SK-N-SH (cell line): ENCODE measurements at regions not wholly inside any gene's neighbourhood (a gene's known extent, or its start where the extent isn't known, plus 50 kb on each side); places are given as distances from the start of the nearest gene placed in this dataset.

ENCODE experiments used
- CTCF ChIA-PET: fragments of 300-600, 350-600 bp; formaldehyde crosslinking; extraction: SDS; loops from one replicate; lab custom pipeline; 2021; lab: Yijun Ruan, JAX
- POLR2A ChIA-PET: fragments of 350-600 bp; sonication (Branson Sonifier 250); formaldehyde crosslinking; extraction: SDS; loops from one replicate; lab custom pipeline; 2020; ENCODE audit warnings: antibody characterized with exemption, inconsistent platforms; lab: Yijun Ruan, JAX
- DNase-seq: peaks from one replicate; pipeline ENCODE4 v3.0.0; 2012
- H2AFZ ChIP-seq: fragments of 200-600 bp; sonication (generic); 2 replicates; pipeline ENCODE4 v1.8.1; 2016; ENCODE audit warnings: antibody characterized with exemption, mild to moderate bottlenecking, low read depth
- H3F3A ChIP-seq: fragments of 200-600 bp; sonication (generic); replicated peaks from 2 replicates; pipeline ENCODE3; 2016; ENCODE audit warnings: antibody characterized with exemption, mild to moderate bottlenecking; ENCODE audit not compliant: insufficient read depth
- H3K27ac ChIP-seq, 2 experiments: fragments of 200-500 bp in 1 of 2; fragments of 200-600 bp in 1 of 2; sonication (Bioruptor generic) in 1 of 2; sonication (generic), shearing (Covaris generic) in 1 of 2; 2 replicates each; pipeline versions ENCODE4 v1.5.1 to v1.6.1; 2014 to 2016; ENCODE audit warnings: low read depth in 2 of 2, inconsistent platforms in 1 of 2, low read length in 1 of 2, mild to moderate bottlenecking in 1 of 2, mixed read lengths in 1 of 2
- H3K27me3 ChIP-seq: fragments of 200-600 bp; sonication (generic), shearing (Covaris generic); 2 replicates; pipeline ENCODE4 v1.6.1; 2016; ENCODE audit warnings: mixed run types; ENCODE audit not compliant: insufficient read depth
- H3K36me3 ChIP-seq, 2 experiments: fragments of 200-500 bp in 1 of 2; fragments of 200-600 bp in 1 of 2; sonication (Bioruptor generic) in 1 of 2; sonication (generic) in 1 of 2; replicated peaks in 1 of 2; 2 replicates each; pipeline versions ENCODE3 to v1.5.1; 2014 to 2016; ENCODE audit warnings: low read length in 1 of 2, mild to moderate bottlenecking in 1 of 2; ENCODE audit not compliant: insufficient read depth in 2 of 2, control insufficient read depth in 1 of 2
- H3K4me1 ChIP-seq, 2 experiments: fragments of 200-500 bp in 1 of 2; fragments of 200-600 bp in 1 of 2; sonication (Bioruptor generic) in 1 of 2; sonication (generic), shearing (Covaris generic) in 1 of 2; 2 replicates each; pipeline versions ENCODE4 v1.5.1 to v1.6.1; 2014 to 2016; ENCODE audit warnings: low read depth in 1 of 2, low read length in 1 of 2, mixed run types in 1 of 2; ENCODE audit not compliant: insufficient read depth in 2 of 2, control insufficient read depth in 1 of 2
- H3K4me2 ChIP-seq: fragments of 200-600 bp; sonication (generic), shearing (Covaris generic); 2 replicates; pipeline ENCODE4 v1.6.1; 2017; ENCODE audit warnings: mixed run types
- H3K4me3 ChIP-seq, 2 experiments: fragments of 200-500 bp in 1 of 2; fragments of 200-600 bp in 1 of 2; sonication (Bioruptor generic) in 1 of 2; sonication (generic), shearing (Covaris generic) in 1 of 2; 2 replicates each; pipeline versions ENCODE4 v1.5.1 to v1.8.1; 2014 to 2016; ENCODE audit warnings: low read depth in 2 of 2, inconsistent platforms in 1 of 2, low read length in 1 of 2, mild to moderate bottlenecking in 1 of 2, mixed read lengths in 1 of 2, moderate library complexity in 1 of 2
- H3K79me2 ChIP-seq: fragments of 200-600 bp; sonication (generic); 2 replicates; pipeline ENCODE4 v1.8.1; 2017; ENCODE audit warnings: mild to moderate bottlenecking; ENCODE audit not compliant: insufficient read depth
- H3K9ac ChIP-seq: fragments of 200-600 bp; sonication (generic); 2 replicates; pipeline ENCODE4 v1.6.1; 2017; ENCODE audit warnings: mixed run types
- H3K9me2 ChIP-seq: fragments of 200-600 bp; sonication (generic); 2 replicates; pipeline ENCODE4 v1.6.1; 2017; ENCODE audit warnings: mixed run types
- H3K9me3 ChIP-seq: fragments of 200-600 bp; sonication (generic); 2 replicates; pipeline ENCODE4 v1.6.1; 2017; ENCODE audit warnings: mixed run types, mild to moderate bottlenecking, moderate library complexity
- H4K20me1 ChIP-seq: fragments of 200-600 bp; sonication (generic); 2 replicates; pipeline ENCODE4 v1.6.1; 2017; ENCODE audit warnings: mild to moderate bottlenecking, mixed run types; ENCODE audit not compliant: insufficient read depth
- ELF1 ChIP-seq: IDR thresholded peaks from 2 replicates; pipeline ENCODE4 v1.4.0; 2012
- FOXM1 ChIP-seq: IDR thresholded peaks from 2 replicates; pipeline ENCODE4 v1.4.0; 2012; ENCODE audit warnings: low read depth, mild to moderate bottlenecking
- GABPA ChIP-seq: IDR thresholded peaks from 2 replicates; pipeline ENCODE4 v1.4.0; 2012; ENCODE audit warnings: low read depth, mild to moderate bottlenecking
- JUND ChIP-seq: IDR thresholded peaks from 2 replicates; pipeline ENCODE4 v1.4.0; 2012
- MEF2A ChIP-seq: IDR thresholded peaks from 2 replicates; pipeline ENCODE4 v1.4.0; 2012; ENCODE audit warnings: low read depth, borderline replicate concordance
- MXI1 ChIP-seq: IDR thresholded peaks from 2 replicates; pipeline ENCODE4 v1.6.1; 2012; ENCODE audit warnings: mild to moderate bottlenecking, low read depth, low read length, improper control_type of control experiment
- NFIC ChIP-seq: IDR thresholded peaks from 2 replicates; pipeline ENCODE4 v1.4.0; 2012; ENCODE audit warnings: borderline replicate concordance
- NRF1 ChIP-seq: IDR thresholded peaks from 2 replicates; pipeline ENCODE4 v1.6.1; 2012; ENCODE audit warnings: low read depth, mild to moderate bottlenecking, low read length
- PBX3 ChIP-seq: IDR thresholded peaks from 2 replicates; pipeline ENCODE4; 2012
- POLR2AphosphoS5 ChIP-seq: IDR thresholded peaks from 2 replicates; pipeline ENCODE4 v1.6.1; 2012; ENCODE audit warnings: low read depth, low read length
- RFX5 ChIP-seq: IDR thresholded peaks from 2 replicates; pipeline ENCODE4 v1.6.1; 2012; ENCODE audit warnings: mild to moderate bottlenecking, improper control_type of control experiment, low read length
- RXRA ChIP-seq: IDR thresholded peaks from 2 replicates; pipeline ENCODE4 v1.4.0; 2012; ENCODE audit warnings: low read depth, mild to moderate bottlenecking, borderline replicate concordance
- WGBS: methylation state at CpG from one replicate; pipeline ENCODE4 v1.1.6; 2017; ENCODE audit warnings: low lambda C conversion rate; 5-methylcytosine and 5-hydroxymethylcytosine counted together
- TF ChIP-seq, protein P1 (sequence below): IDR thresholded peaks from 2 replicates; pipeline ENCODE4 v1.4.0; 2012; ENCODE audit warnings: low read depth, borderline replicate concordance

GRCh38 chr2:38167968-38168350, 92.0 kb upstream of the CYP1B1 start:
- no peak overlapping the region for H3K9ac ChIP-seq
- no peak overlapping the region for H2AFZ ChIP-seq
- no peak overlapping the region for H3K4me2 ChIP-seq
- 13% methylated on average over 2 of the region's 2 CpGs for WGBS
- H4K20me1 ChIP-seq = no peaks in the 10 kb centered on the region
- no peaks in the 10 kb centered on the region for H3K9me3 ChIP-seq
- no peaks in the 10 kb centered on the region for H3K27me3 ChIP-seq
- ChIA-PET CTCF (no interaction called here), POLR2A (no interaction called here)
- no peaks in the 10 kb centered on the region for H3K9me2 ChIP-seq
- no peaks in the 10 kb centered on the region for H3K36me3 ChIP-seq
- DNase-seq = no peak
- H3F3A ChIP-seq = no peaks in the 10 kb centered on the region
- H3K4me1 ChIP-seq = peaks cover 0 to 5% of the 10 kb centered on the region in 2 experiments; a peak in 1 of 4 replicates
- H3K27ac ChIP-seq = no peak overlapping the region
- no peaks in the 10 kb centered on the region for H3K79me2 ChIP-seq
- TF ChIP-seq NRF1 (no peak), FOXM1 (no peak), RXRA (no peak), JUND (no peak), MEF2A (no peak), POLR2AphosphoS5 (no peak), RFX5 (no peak), MXI1 (no peak), PBX3 (no peak), NFIC (no peak), ELF1 (no peak)
- TF ChIP-seq, protein P1, sequence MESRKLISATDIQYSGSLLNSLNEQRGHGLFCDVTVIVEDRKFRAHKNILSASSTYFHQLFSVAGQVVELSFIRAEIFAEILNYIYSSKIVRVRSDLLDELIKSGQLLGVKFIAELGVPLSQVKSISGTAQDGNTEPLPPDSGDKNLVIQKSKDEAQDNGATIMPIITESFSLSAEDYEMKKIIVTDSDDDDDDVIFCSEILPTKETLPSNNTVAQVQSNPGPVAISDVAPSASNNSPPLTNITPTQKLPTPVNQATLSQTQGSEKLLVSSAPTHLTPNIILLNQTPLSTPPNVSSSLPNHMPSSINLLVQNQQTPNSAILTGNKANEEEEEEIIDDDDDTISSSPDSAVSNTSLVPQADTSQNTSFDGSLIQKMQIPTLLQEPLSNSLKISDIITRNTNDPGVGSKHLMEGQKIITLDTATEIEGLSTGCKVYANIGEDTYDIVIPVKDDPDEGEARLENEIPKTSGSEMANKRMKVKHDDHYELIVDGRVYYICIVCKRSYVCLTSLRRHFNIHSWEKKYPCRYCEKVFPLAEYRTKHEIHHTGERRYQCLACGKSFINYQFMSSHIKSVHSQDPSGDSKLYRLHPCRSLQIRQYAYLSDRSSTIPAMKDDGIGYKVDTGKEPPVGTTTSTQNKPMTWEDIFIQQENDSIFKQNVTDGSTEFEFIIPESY = no peak
- H3K4me3 ChIP-seq = no peak overlapping the region

DNA sequence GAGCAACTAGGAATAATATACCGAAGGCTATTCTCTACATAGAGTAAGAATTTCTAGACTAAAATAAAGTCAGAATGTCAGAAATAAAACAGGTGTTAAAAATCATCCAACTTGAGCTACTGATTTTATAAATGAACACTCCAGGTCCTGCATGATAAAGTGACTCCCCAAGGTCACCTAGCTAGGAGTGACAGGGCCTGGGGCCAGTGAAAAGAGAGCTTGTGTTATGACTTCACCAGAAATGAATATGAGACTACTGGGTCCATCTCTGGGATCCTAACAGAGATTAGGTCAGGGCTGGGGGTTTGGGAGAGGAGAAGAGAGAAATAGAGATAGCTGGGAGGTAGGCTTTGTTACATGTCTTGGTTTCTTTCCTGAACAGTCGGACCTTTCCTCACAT, 89.7 kb upstream of the CYP1B1 start:
- Histone ChIP-seq H3F3A (no peaks in the 10 kb centered on the region), H3K9ac (no peak overlapping the region), H3K79me2 (no peaks in the 10 kb centered on the region), H3K4me2 (no peak overlapping the region), H3K9me3 (no peaks in the 10 kb centered on the region), H3K27me3 (no peaks in the 10 kb centered on the region), H3K36me3 (no peaks in the 10 kb centered on the region), H2AFZ (no peak overlapping the region), H3K9me2 (no peaks in the 10 kb centered on the region), H3K4me3 (no peak overlapping the region), H4K20me1 (no peaks in the 10 kb centered on the region), H3K27ac (no peak overlapping the region), H3K4me1 (peaks cover 0 to 5% of the 10 kb centered on the region in 2 experiments; a peak in 1 of 4 replicates)
- ChIA-PET CTCF (no interaction called here), POLR2A (no interaction called here)
- DNase-seq = no peak
- TF ChIP-seq GABPA = no peak
- WGBS = 70% methylated on average over 2 of the region's 2 CpGs
